Sigmoid colon (tissue), 6 donors: ENCODE measurements at regions not wholly inside any gene's neighbourhood (a gene's known extent, or its start where the extent isn't known, plus 50 kb on each side); places are given as distances from the start of the nearest gene placed in this dataset.

ENCODE experiments used
- DNase-seq: peaks from one replicate; pipeline ENCODE4 v3.0.0-alpha.2; 2019
- H3K27ac ChIP-seq, 4 donors: fragments of 200-600 bp; sonication (generic); one replicate each; pipeline ENCODE4 v1.5.1; 2016 to 2019; ENCODE audit warnings: mild to moderate bottlenecking in 1 of 4
- H3K27me3 ChIP-seq, 3 donors: fragments of 200-600 bp; sonication (generic); one replicate each; pipeline ENCODE4 v1.5.1; 2019; ENCODE audit warnings: mild to moderate bottlenecking in 1 of 3
- H3K36me3 ChIP-seq, 4 donors: fragments of 200-600 bp; sonication (generic); one replicate each; pipeline ENCODE4 v1.5.1; 2016 to 2019
- H3K4me1 ChIP-seq, 4 donors: fragments of 200-600 bp; sonication (generic); one replicate each; pipeline ENCODE4 v1.5.1; 2017 to 2019
- H3K4me3 ChIP-seq, 4 donors: fragments of 200-600 bp; sonication (generic); one replicate each; pipeline ENCODE4 v1.5.1; 2017 to 2019; ENCODE audit warnings: mild to moderate bottlenecking in 2 of 4, moderate library complexity in 1 of 4
- H3K9me3 ChIP-seq, 4 donors: fragments of 200-600 bp in 3 of 4; sonication (generic) in 3 of 4; one replicate each; pipeline versions ENCODE4 v1.5.1 to v1.6.1; 2013 to 2019
- CTCF ChIP-seq, 4 experiments: fragments of 450-650 bp in 3 of 4; fragments of 200-600 bp in 1 of 4; IDR thresholded peaks; one replicate each; pipeline ENCODE4 v1.5.1; 2016 to 2019; ENCODE audit warnings: antibody characterized with exemption in 4 of 4, mild to moderate bottlenecking in 3 of 4, moderate library complexity in 2 of 4
- EP300 ChIP-seq, 4 donors: sonication (generic); formaldehyde crosslinking; IDR thresholded peaks; one replicate each; pipeline ENCODE4 v1.6.1; 2017; ENCODE audit warnings: antibody characterized with exemption in 4 of 4
- POLR2A ChIP-seq, 2 donors: fragments of 450-650 bp; IDR thresholded peaks; one replicate each; pipeline ENCODE4 v1.6.1; 2016; ENCODE audit warnings: antibody characterized with exemption in 2 of 2, mild to moderate bottlenecking in 2 of 2, moderate library complexity in 2 of 2
- POLR2AphosphoS5 ChIP-seq, 4 donors: sonication (generic); formaldehyde crosslinking; IDR thresholded peaks; one replicate each; pipeline ENCODE4 v1.6.1; 2017; ENCODE audit warnings: antibody characterized with exemption in 4 of 4
- WGBS, 2 donors: extraction: QIAGEN DNeasy Blood & Tissue Kit; methylation state at CpG; one replicate each; pipeline ENCODE4 v1.1.7; 2013; 5-methylcytosine and 5-hydroxymethylcytosine counted together
- intact Hi-C: fragments of 100-400 bp; cut with DNase I; formaldehyde crosslinking; loops from one replicate; pipeline ENCODE4 v1.15.1; 2023
- donor health status: healthy with polysubstance abuse.
- donor health status: healthy.

- TF ChIP-seq CTCF (IDR thresholded peaks at IDR 0.05), result no peak
- TF ChIP-seq POLR2A (IDR thresholded peaks at IDR 0.05), result no peak
- TF ChIP-seq EP300 (IDR thresholded peaks at IDR 0.05), result no peak
- no peak for TF ChIP-seq POLR2AphosphoS5 (IDR thresholded peaks at IDR 0.05)
- Histone ChIP-seq H3K27ac (no peak overlapping the region), H3K27me3 (no peaks in the 10 kb centered on the region), H3K36me3 (no peaks in the 10 kb centered on the region), H3K9me3 (no peaks in the 10 kb centered on the region), H3K4me1 (no peaks in the 10 kb centered on the region), H3K4me3 (no peak overlapping the region)
- intact Hi-C loops, result no loop called here
- WGBS, 2 donors, result 7 to 16% methylated on average over 1 of the region's 1 CpG
- no peak for DNase-seq
Observed at GRCh38 chr3:168828536-168828935, 732.8 kb upstream of the GOLIM4 start.

GRCh38 chr3:168828014-168828413 lies 732.3 kb upstream of the GOLIM4 start:
- DNase-seq, result no peak
- TF ChIP-seq CTCF (IDR thresholded peaks at IDR 0.05), result no peak
- no peak for TF ChIP-seq EP300 (IDR thresholded peaks at IDR 0.05)
- TF ChIP-seq POLR2A (IDR thresholded peaks at IDR 0.05), result no peak
- no peak for TF ChIP-seq POLR2AphosphoS5 (IDR thresholded peaks at IDR 0.05)

GRCh38 chr3:168824107-168824506 lies 728.4 kb upstream of the GOLIM4 start:
- H3K36me3 ChIP-seq, result no peaks in the 10 kb centered on the region
- WGBS, 2 donors, result 46 to 53% methylated on average over 2 of the region's 2 CpGs
- H3K4me3 ChIP-seq, result no peak overlapping the region
- H3K27me3 ChIP-seq, result no peaks in the 10 kb centered on the region
- no peaks in the 10 kb centered on the region for H3K9me3 ChIP-seq
- no peak for DNase-seq
- intact Hi-C loops, result no loop called here
- TF ChIP-seq POLR2AphosphoS5 (IDR thresholded peaks at IDR 0.05) (no peak), POLR2A (IDR thresholded peaks at IDR 0.05) (no peak), EP300 (IDR thresholded peaks at IDR 0.05) (no peak), CTCF (IDR thresholded peaks at IDR 0.05) (no peak)
- no peak overlapping the region for H3K27ac ChIP-seq
- no peaks in the 10 kb centered on the region for H3K4me1 ChIP-seq

More at GRCh38 chr3:168828014-168828413, 732.3 kb upstream of the GOLIM4 start:
- Histone ChIP-seq H3K36me3 (no peaks in the 10 kb centered on the region), H3K4me3 (no peak overlapping the region), H3K9me3 (no peaks in the 10 kb centered on the region), H3K27ac (no peak overlapping the region), H3K4me1 (no peaks in the 10 kb centered on the region), H3K27me3 (no peaks in the 10 kb centered on the region)
- WGBS, 2 donors, result 16 to 72% methylated on average over 4 of the region's 4 CpGs
- intact Hi-C loops, result no loop called here

- Histone ChIP-seq H3K4me1 (no peaks in the 10 kb centered on the region), H3K27me3 (no peaks in the 10 kb centered on the region), H3K27ac (no peak overlapping the region), H3K9me3 (no peaks in the 10 kb centered on the region), H3K36me3 (no peaks in the 10 kb centered on the region), H3K4me3 (no peak overlapping the region)
- WGBS, 2 donors, result 89 to 93% methylated on average over 5 of the region's 5 CpGs
- DNase-seq, result no peak
- intact Hi-C loops, result no loop called here
- TF ChIP-seq POLR2AphosphoS5 (IDR thresholded peaks at IDR 0.05), result no peak
- no peak for TF ChIP-seq CTCF (IDR thresholded peaks at IDR 0.05)
- TF ChIP-seq EP300 (IDR thresholded peaks at IDR 0.05), result no peak
- TF ChIP-seq POLR2A (IDR thresholded peaks at IDR 0.05), result no peak
Observed at GRCh38 chr3:168823466-168823865, 727.7 kb upstream of the GOLIM4 start.

- Histone ChIP-seq H3K36me3 (no peaks in the 10 kb centered on the region), H3K4me3 (no peak overlapping the region), H3K4me1 (no peaks in the 10 kb centered on the region), H3K9me3 (no peaks in the 10 kb centered on the region), H3K27ac (no peak overlapping the region), H3K27me3 (no peaks in the 10 kb centered on the region)
- intact Hi-C loops, result no loop called here
- TF ChIP-seq CTCF (IDR thresholded peaks at IDR 0.05), result no peak
- TF ChIP-seq POLR2A (IDR thresholded peaks at IDR 0.05), result no peak
- no peak for TF ChIP-seq POLR2AphosphoS5 (IDR thresholded peaks at IDR 0.05)
- TF ChIP-seq EP300 (IDR thresholded peaks at IDR 0.05), result no peak
- 74 to 76% methylated on average over 8 of the region's 8 CpGs for WGBS, 2 donors
- DNase-seq, result no peak
Observed at GRCh38 chr3:168820810-168821415, 725.2 kb upstream of the GOLIM4 start.
